H9 (cell line): ENCODE measurements at regions not wholly inside any gene's neighbourhood (a gene's known extent, or its start where the extent isn't known, plus 50 kb on each side); places are given as distances from the start of the nearest gene placed in this dataset.

Experiments used
- DNase-seq: peaks from one replicate; pipeline ENCODE4 v3.0.0-alpha.2; 2017
- H2AFZ ChIP-seq: one replicate; pipeline ENCODE4 v1.6.1; 2013; ENCODE audit warnings: mild to moderate bottlenecking, low read length, control low read depth, moderate library complexity
- H2AK5ac ChIP-seq: 2 replicates; pipeline ENCODE4 v1.6.1; 2013; ENCODE audit warnings: low read length, control low read depth, mixed read lengths; ENCODE audit not compliant: insufficient read length
- H2BK120ac ChIP-seq: one replicate; pipeline ENCODE4 v1.6.1; 2013; ENCODE audit warnings: low read depth, mild to moderate bottlenecking, low read length, control low read depth, inconsistent platforms; ENCODE audit not compliant: poor library complexity, severe bottlenecking
- H2BK12ac ChIP-seq: 2 replicates; pipeline ENCODE4 v1.6.1; 2013; ENCODE audit warnings: low read length, control low read depth, mixed read lengths, low read depth; ENCODE audit not compliant: insufficient read length
- H2BK15ac ChIP-seq: 2 replicates; pipeline ENCODE4 v1.6.1; 2013; ENCODE audit warnings: low read depth, low read length, control low read depth
- H2BK20ac ChIP-seq: one replicate; pipeline ENCODE4 v1.6.1; 2013; ENCODE audit warnings: low read depth, mild to moderate bottlenecking, low read length, control low read depth, inconsistent platforms; ENCODE audit not compliant: poor library complexity, severe bottlenecking
- H2BK5ac ChIP-seq: 2 replicates; pipeline ENCODE4 v1.6.1; 2013; ENCODE audit warnings: low read length, control low read depth, mixed read lengths; ENCODE audit not compliant: insufficient read length
- H3K14ac ChIP-seq: 2 replicates; pipeline ENCODE4 v1.6.1; 2013; ENCODE audit warnings: low read length, control low read depth; ENCODE audit not compliant: insufficient read depth
- H3K18ac ChIP-seq: 2 replicates; pipeline ENCODE4 v1.6.1; 2013; ENCODE audit warnings: low read depth, mild to moderate bottlenecking, mixed read lengths, low read length, control low read depth; ENCODE audit not compliant: insufficient read length
- H3K23ac ChIP-seq: 2 replicates; pipeline ENCODE4 v1.6.1; 2013; ENCODE audit warnings: low read length, control low read depth, mixed read lengths, low read depth; ENCODE audit not compliant: insufficient read length
- H3K23me2 ChIP-seq: 2 replicates; pipeline ENCODE4 v1.6.1; 2013; ENCODE audit warnings: low read depth, mild to moderate bottlenecking, mixed read lengths, low read length, control low read depth; ENCODE audit not compliant: insufficient read length, poor library complexity, severe bottlenecking
- H3K27ac ChIP-seq: 2 replicates; pipeline ENCODE4 v1.5.1; 2013; ENCODE audit warnings: low read length, control low read depth, mixed read lengths, low read depth; ENCODE audit not compliant: insufficient read length
- H3K27me3 ChIP-seq: 2 replicates; pipeline ENCODE4 v1.6.1; 2013; ENCODE audit warnings: low read length, control low read depth, inconsistent platforms; ENCODE audit not compliant: insufficient read depth
- H3K4ac ChIP-seq: 2 replicates; pipeline ENCODE4 v1.6.1; 2013; ENCODE audit warnings: low read depth, mild to moderate bottlenecking, control low read depth, inconsistent platforms, low read length, moderate library complexity
- H3K4me1 ChIP-seq: 2 replicates; pipeline ENCODE4 v1.6.1; 2013; ENCODE audit warnings: low read length, control low read depth, inconsistent platforms; ENCODE audit not compliant: insufficient read depth
- H3K4me2 ChIP-seq: 2 replicates; pipeline ENCODE4 v1.6.1; 2013; ENCODE audit warnings: low read length, control low read depth, mixed read lengths; ENCODE audit not compliant: insufficient read length, insufficient read depth
- H3K56ac ChIP-seq: 2 replicates; pipeline ENCODE4 v1.6.1; 2013; ENCODE audit warnings: low read depth, mild to moderate bottlenecking, mixed read lengths, low read length, control low read depth; ENCODE audit not compliant: insufficient read length
- H3K79me1 ChIP-seq: 2 replicates; pipeline ENCODE4 v1.6.1; 2013; ENCODE audit warnings: low read depth, mild to moderate bottlenecking, moderate library complexity, low read length, control low read depth, inconsistent platforms; ENCODE audit not compliant: insufficient read depth, poor library complexity, severe bottlenecking
- H3K79me2 ChIP-seq: 2 replicates; pipeline ENCODE4 v1.6.1; 2013; ENCODE audit warnings: low read length, control low read depth, inconsistent platforms; ENCODE audit not compliant: insufficient read depth
- H3K9ac ChIP-seq: 2 replicates; pipeline ENCODE4 v1.6.1; 2013; ENCODE audit warnings: low read length, control low read depth, mixed read lengths; ENCODE audit not compliant: insufficient read length; ENCODE audit errors: extremely low read depth
- H3K9me3 ChIP-seq: one replicate; pipeline ENCODE4 v1.6.1; 2013; ENCODE audit warnings: low read depth, low read length, inconsistent platforms; ENCODE audit not compliant: control insufficient read depth
- H3T11ph ChIP-seq: one replicate; pipeline ENCODE4 v1.6.1; 2013; ENCODE audit warnings: mild to moderate bottlenecking, low read length, control low read depth, inconsistent platforms
- H4K20me1 ChIP-seq: one replicate; pipeline ENCODE4 v1.6.1; 2013; ENCODE audit not compliant: control insufficient read depth, insufficient read length, insufficient read depth
- H4K5ac ChIP-seq: 2 replicates; pipeline ENCODE4 v1.6.1; 2013; ENCODE audit warnings: low read depth, mild to moderate bottlenecking, mixed read lengths, low read length, control low read depth; ENCODE audit not compliant: insufficient read length
- H4K8ac ChIP-seq: replicated peaks from 2 replicates; pipeline ENCODE4 v1.6.1; 2013; ENCODE audit warnings: low read length, control low read depth, mixed read lengths, low read depth; ENCODE audit not compliant: insufficient read length
- H4K91ac ChIP-seq: 2 replicates; pipeline ENCODE4 v1.6.1; 2013; ENCODE audit warnings: low read depth, mild to moderate bottlenecking, moderate library complexity, mixed read lengths, low read length, control low read depth; ENCODE audit not compliant: insufficient read length
- H3K27ac Mint-ChIP-seq, 3 experiments: 2 replicates in 2 of 3; 3 replicates in 1 of 3; pipeline ENCODE4 v1.8.0; 2020 to 2021; ENCODE audit warnings: mixed read lengths in 3 of 3, mild to moderate bottlenecking in 1 of 3, moderate library complexity in 1 of 3
- H3K27me3 Mint-ChIP-seq: 2 replicates; pipeline ENCODE4 v1.8.0; 2021; ENCODE audit warnings: low read depth, mild to moderate bottlenecking, moderate library complexity, mixed read lengths
- H3K36me3 Mint-ChIP-seq, 3 experiments: 2 replicates in 2 of 3; 3 replicates in 1 of 3; pipeline ENCODE4 v1.8.0; 2020 to 2021; ENCODE audit warnings: low read depth in 3 of 3, mixed read lengths in 3 of 3; ENCODE audit not compliant: insufficient read depth in 1 of 3
- H3K4me1 Mint-ChIP-seq, 2 experiments: 2 replicates each; pipeline ENCODE4 v1.8.0; 2020; ENCODE audit warnings: mixed read lengths in 2 of 2
- H3K4me3 Mint-ChIP-seq, 2 experiments: 2 replicates in 1 of 2; 3 replicates in 1 of 2; pipeline ENCODE4 v1.8.0; 2020 to 2021; ENCODE audit warnings: mild to moderate bottlenecking in 2 of 2, mixed read lengths in 2 of 2, moderate library complexity in 1 of 2
- H3K9me3 Mint-ChIP-seq, 2 experiments: 2 replicates in 1 of 2; 3 replicates in 1 of 2; pipeline ENCODE4 v1.8.0; 2020; ENCODE audit warnings: mild to moderate bottlenecking in 2 of 2, mixed read lengths in 2 of 2, moderate library complexity in 1 of 2
- WGBS: extraction: QIAGEN DNeasy Blood & Tissue Kit; methylation state at CpG from one replicate; pipeline ENCODE4 v1.1.7; 2013; ENCODE audit warnings: missing lambda C conversion rate, low lambda C conversion rate, mixed read lengths; ENCODE audit not compliant: insufficient read length; ENCODE audit errors: extremely low coverage; 5-methylcytosine and 5-hydroxymethylcytosine counted together
- TF ChIP-seq, protein P1 (sequence below): fragments of 200-600 bp; sonication (generic); conservative IDR thresholded peaks from 3 replicates; pipeline ENCODE4 v1.8.0; 2021; ENCODE audit warnings: antibody characterized with exemption, mild to moderate bottlenecking

DNA sequence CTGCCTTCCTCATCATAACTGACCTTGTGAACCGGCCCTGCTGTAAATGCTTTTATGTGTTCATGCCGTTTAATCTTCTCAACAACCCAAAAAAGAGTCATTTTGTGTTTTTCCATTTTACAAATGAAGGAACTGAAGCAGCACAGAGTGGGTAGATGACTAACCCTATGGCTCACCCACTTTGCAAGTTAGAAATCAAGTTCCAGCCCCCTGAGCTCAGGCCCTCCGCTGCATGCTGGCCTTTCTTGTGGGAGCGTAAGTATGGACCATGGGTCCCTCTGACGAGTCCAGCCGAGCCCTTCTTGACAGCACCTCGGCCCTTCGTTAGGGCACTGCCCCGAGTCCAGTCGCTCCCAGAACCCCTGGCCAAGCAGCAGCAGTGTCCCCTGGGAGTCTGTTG, 194.6 kb downstream of the GLI2 start:
- no peak overlapping the region for H3K4me3 Mint-ChIP-seq
- Histone ChIP-seq H3K23me2 (no peaks in the 10 kb centered on the region), H4K20me1 (no peaks in the 10 kb centered on the region)

More for the DNA sequence above, 194.6 kb downstream of the GLI2 start:
- Histone ChIP-seq H2BK15ac (no peak overlapping the region), H4K5ac (no peak overlapping the region), H3K79me2 (no peaks in the 10 kb centered on the region), H2AK5ac (no peak overlapping the region), H3K27ac (no peak overlapping the region), H3K4ac (no peak overlapping the region), H2BK12ac (no peak overlapping the region), H3K9me3 (no peaks in the 10 kb centered on the region), H2BK120ac (no peak overlapping the region), H3K18ac (no peak overlapping the region), H3K79me1 (no peaks in the 10 kb centered on the region), H4K8ac (no peak overlapping the region), H2AFZ (no peak overlapping the region), H3T11ph (no peak overlapping the region), H4K91ac (no peak overlapping the region), H2BK5ac (no peak overlapping the region), H3K14ac (no peak overlapping the region), H2BK20ac (no peak overlapping the region), H3K4me2 (no peak overlapping the region), H3K27me3 (no peaks in the 10 kb centered on the region), H3K56ac (no peak overlapping the region), H3K9ac (no peak overlapping the region), H3K4me1 (no peaks in the 10 kb centered on the region), H3K23ac (no peak overlapping the region)
- Mint-ChIP-seq H3K27ac (no peak overlapping the region), H3K9me3 (peaks cover 4% of the 10 kb centered on the region in 2 experiments; a peak in 1 of 5 replicates), H3K27me3 (no peaks in the 10 kb centered on the region), H3K4me1 (peaks cover 15 to 22% of the 10 kb centered on the region in 2 experiments), H3K36me3 (peaks cover 30 to 44% (median 39%) of the 10 kb centered on the region in 3 experiments)
- no peak for DNase-seq
- TF ChIP-seq, protein P1, sequence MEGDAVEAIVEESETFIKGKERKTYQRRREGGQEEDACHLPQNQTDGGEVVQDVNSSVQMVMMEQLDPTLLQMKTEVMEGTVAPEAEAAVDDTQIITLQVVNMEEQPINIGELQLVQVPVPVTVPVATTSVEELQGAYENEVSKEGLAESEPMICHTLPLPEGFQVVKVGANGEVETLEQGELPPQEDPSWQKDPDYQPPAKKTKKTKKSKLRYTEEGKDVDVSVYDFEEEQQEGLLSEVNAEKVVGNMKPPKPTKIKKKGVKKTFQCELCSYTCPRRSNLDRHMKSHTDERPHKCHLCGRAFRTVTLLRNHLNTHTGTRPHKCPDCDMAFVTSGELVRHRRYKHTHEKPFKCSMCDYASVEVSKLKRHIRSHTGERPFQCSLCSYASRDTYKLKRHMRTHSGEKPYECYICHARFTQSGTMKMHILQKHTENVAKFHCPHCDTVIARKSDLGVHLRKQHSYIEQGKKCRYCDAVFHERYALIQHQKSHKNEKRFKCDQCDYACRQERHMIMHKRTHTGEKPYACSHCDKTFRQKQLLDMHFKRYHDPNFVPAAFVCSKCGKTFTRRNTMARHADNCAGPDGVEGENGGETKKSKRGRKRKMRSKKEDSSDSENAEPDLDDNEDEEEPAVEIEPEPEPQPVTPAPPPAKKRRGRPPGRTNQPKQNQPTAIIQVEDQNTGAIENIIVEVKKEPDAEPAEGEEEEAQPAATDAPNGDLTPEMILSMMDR = no peak
- WGBS = no CpG with 5 or more reads among the region's 10 CpGs
